Keratinocyte (primary cell): ENCODE measurements at regions not wholly inside any gene's neighbourhood (a gene's known extent, or its start where the extent isn't known, plus 50 kb on each side); places are given as distances from the start of the nearest gene placed in this dataset.

Source experiments
- DNase-seq: peaks from one replicate; pipeline ENCODE4 v3.0.0-alpha.2; 2011; ENCODE audit warnings: low read depth, missing footprints, low spot score
- FAIRE-seq: peaks from 2 replicates; lab custom pipeline; 2011; peaks lifted over from hg19 to GRCh38; lab: Jason Lieb, UNC
- H2AFZ ChIP-seq: 2 replicates; pipeline ENCODE4 v1.6.0; 2012; ENCODE audit warnings: low read length, control low read depth, inconsistent platforms; ENCODE audit not compliant: control insufficient read depth
- H3K27ac ChIP-seq: 2 replicates; pipeline ENCODE4 v1.5.1; 2011; ENCODE audit warnings: low read length; ENCODE audit not compliant: control insufficient read depth, insufficient read depth
- H3K27me3 ChIP-seq: 3 replicates; pipeline ENCODE4 v1.6.0; 2011; ENCODE audit warnings: low read length; ENCODE audit not compliant: control insufficient read depth, insufficient read depth; ENCODE audit errors: extremely low read depth
- H3K36me3 ChIP-seq, 2 experiments: 2 replicates in 1 of 2; 3 replicates in 1 of 2; pipeline ENCODE4 v1.5.1; 2011; ENCODE audit warnings: low read length in 2 of 2, mild to moderate bottlenecking in 1 of 2; ENCODE audit not compliant: control insufficient read depth in 2 of 2, insufficient read depth in 2 of 2; ENCODE audit errors: extremely low read depth in 1 of 2
- H3K4me1 ChIP-seq: 3 replicates; pipeline ENCODE4 v1.5.1; 2011; ENCODE audit warnings: low read length; ENCODE audit not compliant: control insufficient read depth, insufficient read depth; ENCODE audit errors: extremely low read depth
- H3K4me2 ChIP-seq: 3 replicates; pipeline ENCODE4 v1.6.0; 2011; ENCODE audit warnings: low read depth, low read length; ENCODE audit not compliant: control insufficient read depth, insufficient read depth; ENCODE audit errors: extremely low read depth
- H3K4me3 ChIP-seq, 3 experiments: fragments of 200-600 bp in 1 of 3; sonication (generic) in 1 of 3; 2 replicates in 2 of 3; 3 replicates in 1 of 3; pipeline ENCODE4 v1.5.1; 2011 to 2016; ENCODE audit warnings: low read length in 3 of 3, mild to moderate bottlenecking in 3 of 3, control low read depth in 2 of 3, inconsistent platforms in 1 of 3, low read depth in 1 of 3, mixed read lengths in 1 of 3, mixed run types in 1 of 3, moderate library complexity in 1 of 3; ENCODE audit not compliant: control insufficient read depth in 2 of 3, insufficient read depth in 2 of 3; ENCODE audit errors: extremely low read depth in 1 of 3
- H3K79me2 ChIP-seq: 2 replicates; pipeline ENCODE4 v1.6.0; 2012; ENCODE audit warnings: low read length; ENCODE audit not compliant: control insufficient read depth, insufficient read depth
- H3K9ac ChIP-seq: 3 replicates; pipeline ENCODE4 v1.6.0; 2011; ENCODE audit warnings: low read length; ENCODE audit not compliant: control insufficient read depth, insufficient read depth; ENCODE audit errors: extremely low read depth
- H3K9me1 ChIP-seq: 3 replicates; pipeline ENCODE4 v1.6.0; 2011; ENCODE audit warnings: low read length; ENCODE audit not compliant: control insufficient read depth, insufficient read depth; ENCODE audit errors: extremely low read depth
- H3K9me3 ChIP-seq: 2 replicates; pipeline ENCODE4 v1.5.1; 2012; ENCODE audit warnings: low read depth, low read length; ENCODE audit not compliant: control insufficient read depth
- H4K20me1 ChIP-seq: 3 replicates; pipeline ENCODE4 v1.6.0; 2011; ENCODE audit warnings: low read length; ENCODE audit not compliant: control insufficient read depth, insufficient read depth; ENCODE audit errors: extremely low read depth
- EZH2 ChIP-seq: IDR thresholded peaks from one replicate; pipeline ENCODE4 v1.6.1; 2012; ENCODE audit warnings: inconsistent platforms, mild to moderate bottlenecking, low read length, moderate library complexity
- dilution Hi-C: fragments of 300-500 bp; cut with MboI; formaldehyde crosslinking; loops from one replicate; pipeline ENCODE4 v1.7.0; 2020; ENCODE audit warnings: low sequenced_read_pairs; ENCODE audit not compliant: extremely low pct_ligation_motif_present
- TF ChIP-seq, protein P1 (sequence below), 3 experiments: IDR thresholded peaks in 1 of 3; conservative IDR thresholded peaks in 1 of 3; optimal IDR thresholded peaks in 1 of 3; 2 replicates in 2 of 3; 3 replicates in 1 of 3; pipeline versions ENCODE3 to v1.5.1; 2011; ENCODE audit warnings: low read length in 3 of 3, mild to moderate bottlenecking in 3 of 3, moderate library complexity in 2 of 3, control low read depth in 1 of 3, inconsistent platforms in 1 of 3; ENCODE audit not compliant: insufficient read depth in 2 of 3; ENCODE audit errors: extremely low read depth in 1 of 3

DNA sequence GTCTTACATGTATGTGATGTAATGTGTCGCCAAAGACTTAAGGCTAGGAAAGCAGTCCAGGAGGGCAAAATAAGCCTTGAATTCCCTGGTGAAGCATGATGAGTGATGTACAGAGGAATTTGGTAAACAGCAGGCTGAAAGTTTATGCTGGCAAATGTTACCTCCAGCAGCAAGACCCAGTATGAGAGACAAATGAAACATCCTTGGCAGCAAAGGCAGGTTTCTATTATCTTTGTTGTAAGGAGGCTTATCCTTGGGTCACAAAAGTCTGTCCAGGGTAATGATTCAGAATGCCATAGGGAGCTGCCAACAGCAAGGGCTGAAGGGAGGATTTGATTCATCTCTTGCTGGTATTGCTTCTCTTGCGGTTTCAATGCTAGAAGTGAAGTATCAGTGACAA lies 75.9 kb upstream of the HTR4 start:
- H3K9me3 ChIP-seq: no peaks in the 10 kb centered on the region
- no peak overlapping the region for H3K27ac ChIP-seq
- TF ChIP-seq EZH2: no peak
- TF ChIP-seq, protein P1, sequence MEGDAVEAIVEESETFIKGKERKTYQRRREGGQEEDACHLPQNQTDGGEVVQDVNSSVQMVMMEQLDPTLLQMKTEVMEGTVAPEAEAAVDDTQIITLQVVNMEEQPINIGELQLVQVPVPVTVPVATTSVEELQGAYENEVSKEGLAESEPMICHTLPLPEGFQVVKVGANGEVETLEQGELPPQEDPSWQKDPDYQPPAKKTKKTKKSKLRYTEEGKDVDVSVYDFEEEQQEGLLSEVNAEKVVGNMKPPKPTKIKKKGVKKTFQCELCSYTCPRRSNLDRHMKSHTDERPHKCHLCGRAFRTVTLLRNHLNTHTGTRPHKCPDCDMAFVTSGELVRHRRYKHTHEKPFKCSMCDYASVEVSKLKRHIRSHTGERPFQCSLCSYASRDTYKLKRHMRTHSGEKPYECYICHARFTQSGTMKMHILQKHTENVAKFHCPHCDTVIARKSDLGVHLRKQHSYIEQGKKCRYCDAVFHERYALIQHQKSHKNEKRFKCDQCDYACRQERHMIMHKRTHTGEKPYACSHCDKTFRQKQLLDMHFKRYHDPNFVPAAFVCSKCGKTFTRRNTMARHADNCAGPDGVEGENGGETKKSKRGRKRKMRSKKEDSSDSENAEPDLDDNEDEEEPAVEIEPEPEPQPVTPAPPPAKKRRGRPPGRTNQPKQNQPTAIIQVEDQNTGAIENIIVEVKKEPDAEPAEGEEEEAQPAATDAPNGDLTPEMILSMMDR (optimal IDR thresholded peaks at IDR 0.05 in 1 of 3, IDR thresholded peaks at IDR 0.05 in 1 of 3, conservative IDR thresholded peaks at IDR 0.05 in 1 of 3; ENCODE audit: extremely low read depth in 1 of 3, insufficient read depth in 2 of 3, low read length in 3 of 3): no peak
- H3K27me3 ChIP-seq: peaks cover 3% of the 10 kb centered on the region
- peaks cover 5% of the 10 kb centered on the region for H3K4me1 ChIP-seq
- FAIRE-seq (no peak), DNase-seq (no peak)
- dilution Hi-C loops: no loop called here
- H3K4me3 ChIP-seq: no peak overlapping the region
- no peak overlapping the region for H3K4me2 ChIP-seq
- no peak overlapping the region for H2AFZ ChIP-seq
- no peaks in the 10 kb centered on the region for H4K20me1 ChIP-seq
- H3K9me1 ChIP-seq: no peaks in the 10 kb centered on the region
- H3K9ac ChIP-seq: no peak overlapping the region
- H3K79me2 ChIP-seq: no peaks in the 10 kb centered on the region
- no peaks in the 10 kb centered on the region for H3K36me3 ChIP-seq

DNA sequence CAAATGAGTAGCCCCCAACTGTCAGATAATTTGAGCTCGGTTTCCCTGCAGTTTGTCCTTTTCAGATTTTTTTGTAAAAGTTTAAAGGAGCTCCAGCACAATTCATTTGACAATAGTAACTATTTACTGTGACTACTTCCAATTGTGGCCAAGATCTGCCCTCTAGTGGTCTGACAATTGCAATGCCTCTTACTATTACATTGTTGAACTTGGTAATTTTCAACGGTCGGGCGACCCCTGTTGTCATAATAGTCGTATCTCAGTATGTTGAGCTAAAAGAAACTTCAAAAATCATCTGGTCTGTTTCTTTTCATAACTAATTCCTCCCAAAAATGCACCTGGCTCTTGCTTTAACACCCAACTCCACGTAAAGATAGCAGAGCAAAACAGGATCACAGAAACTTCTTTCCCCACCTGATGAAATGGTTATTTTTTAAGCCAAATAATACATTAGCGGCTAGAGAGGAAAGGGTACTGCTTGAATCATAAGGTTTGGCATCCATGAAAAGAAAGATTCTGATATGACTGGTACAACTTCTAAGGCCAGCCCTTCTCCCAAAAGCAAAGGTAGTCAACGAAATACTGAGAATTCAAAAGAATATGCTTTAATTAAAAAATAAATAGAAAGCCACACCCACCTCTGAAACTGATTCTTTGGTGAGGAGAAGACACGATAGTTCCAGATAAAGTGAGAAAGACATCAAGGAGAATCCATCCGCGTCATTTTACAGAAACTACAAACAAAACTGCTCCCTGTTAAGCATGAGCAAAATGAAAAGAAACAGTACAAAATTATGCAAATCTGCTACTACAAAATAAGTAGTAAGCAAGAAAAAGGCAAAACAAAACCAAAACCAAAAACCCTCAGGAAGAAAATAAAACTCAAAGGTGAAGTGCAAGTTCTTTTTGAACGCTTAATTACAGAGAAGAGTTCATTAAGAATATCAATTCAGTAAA lies 76.9 kb upstream of the HTR4 start:
- H3K9me3 ChIP-seq: no peaks in the 10 kb centered on the region
- H3K9me1 ChIP-seq: no peaks in the 10 kb centered on the region
- peaks cover 5% of the 10 kb centered on the region for H3K4me1 ChIP-seq
- H3K4me2 ChIP-seq: peak overlapping the region; percentile 23
- H4K20me1 ChIP-seq: no peaks in the 10 kb centered on the region
- FAIRE-seq (peak; percentile 80), DNase-seq (peak; percentile 32)
- no peak overlapping the region for H3K4me3 ChIP-seq
- H2AFZ ChIP-seq: no peak overlapping the region
- peaks cover 3% of the 10 kb centered on the region for H3K27me3 ChIP-seq
- no peak overlapping the region for H3K27ac ChIP-seq
- no peak overlapping the region for H3K9ac ChIP-seq
- dilution Hi-C loops: no loop called here
- H3K79me2 ChIP-seq: no peaks in the 10 kb centered on the region
- no peaks in the 10 kb centered on the region for H3K36me3 ChIP-seq
- TF ChIP-seq, protein P1 (optimal IDR thresholded peaks at IDR 0.05 in 1 of 3, IDR thresholded peaks at IDR 0.05 in 1 of 3, conservative IDR thresholded peaks at IDR 0.05 in 1 of 3; ENCODE audit: extremely low read depth in 1 of 3, insufficient read depth in 2 of 3, low read length in 3 of 3): peak; percentile 63 to 96 (median 69)
- TF ChIP-seq EZH2: no peak
